ENCODE measurements at regions not wholly inside any gene's neighbourhood (a gene's known extent, or its start where the extent isn't known, plus 50 kb on each side); places are given as distances from the start of the nearest gene placed in this dataset.

DNA sequence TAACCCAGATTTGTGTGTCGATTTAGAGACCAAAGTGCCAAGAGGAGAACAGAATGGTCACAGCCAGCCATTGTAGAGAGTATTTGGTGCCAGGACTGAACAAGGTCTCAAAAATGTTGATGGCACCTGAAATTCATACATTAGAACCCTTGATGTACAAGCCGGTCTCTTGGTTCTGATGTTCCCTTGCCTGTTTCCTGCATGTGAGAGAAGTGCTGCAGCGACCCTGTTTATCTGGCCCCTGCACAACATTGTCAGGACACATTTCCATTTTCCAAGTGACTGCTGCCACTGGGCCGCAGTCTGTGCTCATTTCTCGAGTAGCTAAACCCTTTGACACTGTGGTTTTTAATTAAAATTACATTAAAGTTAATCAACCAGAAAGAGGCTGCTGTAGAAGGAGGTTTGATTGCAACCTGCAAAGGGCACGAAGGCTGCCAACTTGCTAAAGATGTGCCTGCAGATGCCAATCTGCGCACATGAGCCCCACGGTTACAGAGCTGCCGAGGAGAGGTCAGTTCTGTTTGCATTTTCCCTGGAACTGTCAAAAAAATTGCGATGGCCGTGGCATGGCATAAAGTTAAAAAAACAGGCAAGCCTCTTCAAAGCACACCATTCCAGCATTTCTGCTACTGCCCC lies 136.4 kb upstream of the CMC1 start:
- TF ChIP-seq, protein P1, sequence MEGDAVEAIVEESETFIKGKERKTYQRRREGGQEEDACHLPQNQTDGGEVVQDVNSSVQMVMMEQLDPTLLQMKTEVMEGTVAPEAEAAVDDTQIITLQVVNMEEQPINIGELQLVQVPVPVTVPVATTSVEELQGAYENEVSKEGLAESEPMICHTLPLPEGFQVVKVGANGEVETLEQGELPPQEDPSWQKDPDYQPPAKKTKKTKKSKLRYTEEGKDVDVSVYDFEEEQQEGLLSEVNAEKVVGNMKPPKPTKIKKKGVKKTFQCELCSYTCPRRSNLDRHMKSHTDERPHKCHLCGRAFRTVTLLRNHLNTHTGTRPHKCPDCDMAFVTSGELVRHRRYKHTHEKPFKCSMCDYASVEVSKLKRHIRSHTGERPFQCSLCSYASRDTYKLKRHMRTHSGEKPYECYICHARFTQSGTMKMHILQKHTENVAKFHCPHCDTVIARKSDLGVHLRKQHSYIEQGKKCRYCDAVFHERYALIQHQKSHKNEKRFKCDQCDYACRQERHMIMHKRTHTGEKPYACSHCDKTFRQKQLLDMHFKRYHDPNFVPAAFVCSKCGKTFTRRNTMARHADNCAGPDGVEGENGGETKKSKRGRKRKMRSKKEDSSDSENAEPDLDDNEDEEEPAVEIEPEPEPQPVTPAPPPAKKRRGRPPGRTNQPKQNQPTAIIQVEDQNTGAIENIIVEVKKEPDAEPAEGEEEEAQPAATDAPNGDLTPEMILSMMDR (IDR thresholded peaks at IDR 0.05) = no peak
- no peak for TF ChIP-seq EZH2phosphoT487 (IDR thresholded peaks at IDR 0.05)
